Liver (tissue), 3 donors: ENCODE measurements at regions not wholly inside any gene's neighbourhood (a gene's known extent, or its start where the extent isn't known, plus 50 kb on each side); places are given as distances from the start of the nearest gene placed in this dataset.

ENCODE experiments used
- FOXA1 ChIP-seq: IDR thresholded peaks from 2 replicates; pipeline ENCODE4 v1.6.1; 2016; ENCODE audit warnings: antibody characterized with exemption
- GABPA ChIP-seq, 2 donors: IDR thresholded peaks in 1 of 2; conservative IDR thresholded peaks in 1 of 2; 2 replicates each; pipeline ENCODE4 v1.6.1; 2016; ENCODE audit warnings: antibody characterized with exemption in 2 of 2, mild to moderate bottlenecking in 1 of 2, moderate library complexity in 1 of 2
- TF ChIP-seq, protein P1 (sequence below): fragments of 150-350 bp; IDR thresholded peaks from 2 replicates; pipeline ENCODE4 v1.5.1; 2017; ENCODE audit warnings: improper control_type of control experiment, low read depth, low read length; ENCODE audit not compliant: missing input control
- TF ChIP-seq, protein P2 (sequence below): IDR thresholded peaks from 2 replicates; pipeline ENCODE4 v1.6.1; 2016; ENCODE audit warnings: antibody characterized with exemption
- donor health status: healthy.
- donor health status: healthy.

GRCh38 chr10:111785921-111786320, 397.6 kb downstream of the GPAM start:
- TF ChIP-seq, protein P1, sequence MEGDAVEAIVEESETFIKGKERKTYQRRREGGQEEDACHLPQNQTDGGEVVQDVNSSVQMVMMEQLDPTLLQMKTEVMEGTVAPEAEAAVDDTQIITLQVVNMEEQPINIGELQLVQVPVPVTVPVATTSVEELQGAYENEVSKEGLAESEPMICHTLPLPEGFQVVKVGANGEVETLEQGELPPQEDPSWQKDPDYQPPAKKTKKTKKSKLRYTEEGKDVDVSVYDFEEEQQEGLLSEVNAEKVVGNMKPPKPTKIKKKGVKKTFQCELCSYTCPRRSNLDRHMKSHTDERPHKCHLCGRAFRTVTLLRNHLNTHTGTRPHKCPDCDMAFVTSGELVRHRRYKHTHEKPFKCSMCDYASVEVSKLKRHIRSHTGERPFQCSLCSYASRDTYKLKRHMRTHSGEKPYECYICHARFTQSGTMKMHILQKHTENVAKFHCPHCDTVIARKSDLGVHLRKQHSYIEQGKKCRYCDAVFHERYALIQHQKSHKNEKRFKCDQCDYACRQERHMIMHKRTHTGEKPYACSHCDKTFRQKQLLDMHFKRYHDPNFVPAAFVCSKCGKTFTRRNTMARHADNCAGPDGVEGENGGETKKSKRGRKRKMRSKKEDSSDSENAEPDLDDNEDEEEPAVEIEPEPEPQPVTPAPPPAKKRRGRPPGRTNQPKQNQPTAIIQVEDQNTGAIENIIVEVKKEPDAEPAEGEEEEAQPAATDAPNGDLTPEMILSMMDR = no peak
- TF ChIP-seq, protein P2, sequence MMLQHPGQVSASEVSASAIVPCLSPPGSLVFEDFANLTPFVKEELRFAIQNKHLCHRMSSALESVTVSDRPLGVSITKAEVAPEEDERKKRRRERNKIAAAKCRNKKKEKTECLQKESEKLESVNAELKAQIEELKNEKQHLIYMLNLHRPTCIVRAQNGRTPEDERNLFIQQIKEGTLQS = no peak
- TF ChIP-seq FOXA1 = no peak
- TF ChIP-seq GABPA (IDR thresholded peaks at IDR 0.05 in 1 of 2, conservative IDR thresholded peaks at IDR 0.05 in 1 of 2) = no peak
